Esophagus squamous epithelium (tissue), 5 donors: ENCODE measurements at regions not wholly inside any gene's neighbourhood (a gene's known extent, or its start where the extent isn't known, plus 50 kb on each side); places are given as distances from the start of the nearest gene placed in this dataset.

Experiments used
- DNase-seq: peaks from one replicate; lab custom pipeline; 2025; lab: John Stamatoyannopoulos, UW
- H3K27ac ChIP-seq, 4 donors: fragments of 200-600 bp; sonication (generic); one replicate each; pipeline ENCODE4 v1.5.1; 2016 to 2019; ENCODE audit warnings: mild to moderate bottlenecking in 1 of 4
- H3K27me3 ChIP-seq, 4 donors: fragments of 200-600 bp; sonication (generic); 1 replicate in 3 of 4; 2 replicates in 1 of 4; pipeline versions ENCODE4 v1.5.1 to v1.6.0; 2017 to 2021; ENCODE audit warnings: antibody characterized with exemption in 1 of 4
- H3K36me3 ChIP-seq, 3 donors: fragments of 200-600 bp; sonication (generic); one replicate each; pipeline ENCODE4 v1.5.1; 2016 to 2019
- H3K4me1 ChIP-seq, 3 donors: fragments of 200-600 bp; sonication (generic); one replicate each; pipeline ENCODE4 v1.5.1; 2017 to 2019
- H3K4me3 ChIP-seq, 4 donors: fragments of 200-600 bp; sonication (generic); 1 replicate in 3 of 4; 2 replicates in 1 of 4; pipeline ENCODE4 v1.5.1; 2016 to 2019; ENCODE audit warnings: mild to moderate bottlenecking in 2 of 4, moderate library complexity in 1 of 4
- H3K9me3 ChIP-seq, 3 donors: fragments of 200-600 bp; sonication (generic); one replicate each; pipeline ENCODE4 v1.5.1; 2016 to 2019
- CTCF ChIP-seq, 6 experiments: fragments of 450-650 bp in 4 of 6; fragments of 200-600 bp in 2 of 6; sonication (generic) in 2 of 6; IDR thresholded peaks; one replicate each; pipeline ENCODE4 v1.5.1; 2016 to 2019; ENCODE audit warnings: antibody characterized with exemption in 6 of 6, mild to moderate bottlenecking in 4 of 6, moderate library complexity in 4 of 6
- POLR2A ChIP-seq, 4 donors: fragments of 450-650 bp; IDR thresholded peaks; one replicate each; pipeline ENCODE4 v1.6.1; 2017; ENCODE audit warnings: antibody characterized with exemption in 4 of 4, mild to moderate bottlenecking in 4 of 4, moderate library complexity in 3 of 4
- WGBS, 2 donors: methylation state at CpG; one replicate each; pipeline ENCODE4 v1.1.5; 2018; 5-methylcytosine and 5-hydroxymethylcytosine counted together
- intact Hi-C: fragments of 100-400 bp; cut with DNase I; formaldehyde crosslinking; loops from one replicate; pipeline ENCODE4 v1.15.0; 2022
- donor health status: DM: yes; HTN: yes; CAD: no.

- Histone ChIP-seq H3K4me3 (no peak overlapping the region), H3K36me3 (no peaks in the 10 kb centered on the region), H3K27ac (no peak overlapping the region), H3K27me3 (no peaks in the 10 kb centered on the region), H3K9me3 (no peaks in the 10 kb centered on the region), H3K4me1 (no peaks in the 10 kb centered on the region)
- no peak for DNase-seq
- TF ChIP-seq CTCF (IDR thresholded peaks at IDR 0.05) (no peak), POLR2A (IDR thresholded peaks at IDR 0.05) (no peak)
- 33 to 72% methylated on average over 1 of the region's 1 CpG for WGBS, 2 donors
- intact Hi-C loops = no loop called here
These were observed 252.5 kb upstream of the RGS18 start for GRCh38 chr1:191905781-191906180.

- H3K36me3 ChIP-seq = no peaks in the 10 kb centered on the region
- H3K27me3 ChIP-seq = no peaks in the 10 kb centered on the region
- H3K4me3 ChIP-seq = no peak overlapping the region
- TF ChIP-seq POLR2A (IDR thresholded peaks at IDR 0.05) = no peak
- TF ChIP-seq CTCF (IDR thresholded peaks at IDR 0.05) = no peak
- no peaks in the 10 kb centered on the region for H3K9me3 ChIP-seq
- no peak overlapping the region for H3K27ac ChIP-seq
- no peak for DNase-seq
- intact Hi-C loops = no loop called here
- H3K4me1 ChIP-seq = no peaks in the 10 kb centered on the region
- 58 to 64% methylated on average over 2 of the region's 2 CpGs for WGBS, 2 donors
These were observed 251.1 kb upstream of the RGS18 start for GRCh38 chr1:191907121-191907520.

- intact Hi-C loops = no loop called here
These were observed 248.0 kb upstream of the RGS18 start for GRCh38 chr1:191910245-191910644.

GRCh38 chr1:191912517-191912916 lies 245.7 kb upstream of the RGS18 start:
- intact Hi-C loops = no loop called here
- no peak for DNase-seq
- H3K9me3 ChIP-seq = no peaks in the 10 kb centered on the region
- H3K4me3 ChIP-seq = no peak overlapping the region
- 86% methylated on average over 1 of the region's 1 CpG for WGBS, 2 donors
- H3K27me3 ChIP-seq = no peaks in the 10 kb centered on the region
- TF ChIP-seq CTCF (IDR thresholded peaks at IDR 0.05) (no peak), POLR2A (IDR thresholded peaks at IDR 0.05) (no peak)
- H3K36me3 ChIP-seq = no peaks in the 10 kb centered on the region
- H3K27ac ChIP-seq = no peak overlapping the region
- H3K4me1 ChIP-seq = no peaks in the 10 kb centered on the region

More at GRCh38 chr1:191910245-191910644, 248.0 kb upstream of the RGS18 start:
- TF ChIP-seq CTCF (IDR thresholded peaks at IDR 0.05) = no peak
- no peak for TF ChIP-seq POLR2A (IDR thresholded peaks at IDR 0.05)
- no peak overlapping the region for H3K27ac ChIP-seq
- H3K27me3 ChIP-seq = no peaks in the 10 kb centered on the region
- H3K4me3 ChIP-seq = no peak overlapping the region
- H3K36me3 ChIP-seq = no peaks in the 10 kb centered on the region
- H3K4me1 ChIP-seq = no peaks in the 10 kb centered on the region
- no peak for DNase-seq
- H3K9me3 ChIP-seq = no peaks in the 10 kb centered on the region
- WGBS, 2 donors = 64 to 71% methylated on average over 2 of the region's 2 CpGs

- no peak for DNase-seq
These were observed 244.8 kb upstream of the RGS18 start for GRCh38 chr1:191913260-191913977.

More at GRCh38 chr1:191913260-191913977, 244.8 kb upstream of the RGS18 start:
- Histone ChIP-seq H3K36me3 (no peaks in the 10 kb centered on the region), H3K4me1 (no peaks in the 10 kb centered on the region), H3K27ac (no peak overlapping the region), H3K4me3 (no peak overlapping the region), H3K27me3 (no peaks in the 10 kb centered on the region), H3K9me3 (no peaks in the 10 kb centered on the region)
- TF ChIP-seq CTCF (IDR thresholded peaks at IDR 0.05) = no peak
- TF ChIP-seq POLR2A (IDR thresholded peaks at IDR 0.05) = no peak
- intact Hi-C loops = no loop called here
